ENCODE measurements at regions not wholly inside any gene's neighbourhood (a gene's known extent, or its start where the extent isn't known, plus 50 kb on each side); places are given as distances from the start of the nearest gene placed in this dataset.

DNA sequence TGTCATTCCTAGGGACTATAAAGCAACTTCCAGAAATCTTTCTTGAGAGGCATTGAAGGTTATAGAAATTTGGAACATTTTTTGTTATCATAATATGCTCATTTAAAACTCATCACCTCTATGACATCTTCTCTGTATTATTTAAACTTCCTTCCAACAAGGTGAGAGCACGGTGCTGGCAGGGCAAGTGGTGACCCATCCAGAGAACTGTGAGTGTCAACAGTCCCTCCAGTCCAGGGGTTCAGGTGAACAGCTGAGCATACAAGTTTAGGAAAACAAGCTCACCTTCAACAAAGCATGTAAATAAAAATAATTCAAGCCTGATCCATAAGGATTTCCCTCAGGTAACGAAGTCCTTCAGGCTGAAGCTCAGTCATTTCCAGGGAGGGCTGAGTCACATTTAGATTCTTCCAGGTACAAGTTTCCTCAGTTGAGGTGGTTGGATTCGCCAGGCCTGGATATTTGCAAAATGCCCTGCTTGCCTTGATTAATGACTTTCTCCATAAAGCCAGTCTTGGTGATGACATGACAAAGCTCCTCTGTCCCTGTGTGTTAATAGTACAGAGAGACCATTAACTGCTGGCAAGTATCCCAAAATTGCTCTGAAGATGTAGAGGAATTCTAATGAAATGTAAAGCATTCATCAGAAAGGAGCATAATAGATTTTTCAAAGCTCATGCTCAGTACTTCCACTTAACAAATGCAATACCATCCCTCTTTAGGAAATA is 263.6 kb upstream of the GADL1 start (continued):
- TF ChIP-seq, protein P1, sequence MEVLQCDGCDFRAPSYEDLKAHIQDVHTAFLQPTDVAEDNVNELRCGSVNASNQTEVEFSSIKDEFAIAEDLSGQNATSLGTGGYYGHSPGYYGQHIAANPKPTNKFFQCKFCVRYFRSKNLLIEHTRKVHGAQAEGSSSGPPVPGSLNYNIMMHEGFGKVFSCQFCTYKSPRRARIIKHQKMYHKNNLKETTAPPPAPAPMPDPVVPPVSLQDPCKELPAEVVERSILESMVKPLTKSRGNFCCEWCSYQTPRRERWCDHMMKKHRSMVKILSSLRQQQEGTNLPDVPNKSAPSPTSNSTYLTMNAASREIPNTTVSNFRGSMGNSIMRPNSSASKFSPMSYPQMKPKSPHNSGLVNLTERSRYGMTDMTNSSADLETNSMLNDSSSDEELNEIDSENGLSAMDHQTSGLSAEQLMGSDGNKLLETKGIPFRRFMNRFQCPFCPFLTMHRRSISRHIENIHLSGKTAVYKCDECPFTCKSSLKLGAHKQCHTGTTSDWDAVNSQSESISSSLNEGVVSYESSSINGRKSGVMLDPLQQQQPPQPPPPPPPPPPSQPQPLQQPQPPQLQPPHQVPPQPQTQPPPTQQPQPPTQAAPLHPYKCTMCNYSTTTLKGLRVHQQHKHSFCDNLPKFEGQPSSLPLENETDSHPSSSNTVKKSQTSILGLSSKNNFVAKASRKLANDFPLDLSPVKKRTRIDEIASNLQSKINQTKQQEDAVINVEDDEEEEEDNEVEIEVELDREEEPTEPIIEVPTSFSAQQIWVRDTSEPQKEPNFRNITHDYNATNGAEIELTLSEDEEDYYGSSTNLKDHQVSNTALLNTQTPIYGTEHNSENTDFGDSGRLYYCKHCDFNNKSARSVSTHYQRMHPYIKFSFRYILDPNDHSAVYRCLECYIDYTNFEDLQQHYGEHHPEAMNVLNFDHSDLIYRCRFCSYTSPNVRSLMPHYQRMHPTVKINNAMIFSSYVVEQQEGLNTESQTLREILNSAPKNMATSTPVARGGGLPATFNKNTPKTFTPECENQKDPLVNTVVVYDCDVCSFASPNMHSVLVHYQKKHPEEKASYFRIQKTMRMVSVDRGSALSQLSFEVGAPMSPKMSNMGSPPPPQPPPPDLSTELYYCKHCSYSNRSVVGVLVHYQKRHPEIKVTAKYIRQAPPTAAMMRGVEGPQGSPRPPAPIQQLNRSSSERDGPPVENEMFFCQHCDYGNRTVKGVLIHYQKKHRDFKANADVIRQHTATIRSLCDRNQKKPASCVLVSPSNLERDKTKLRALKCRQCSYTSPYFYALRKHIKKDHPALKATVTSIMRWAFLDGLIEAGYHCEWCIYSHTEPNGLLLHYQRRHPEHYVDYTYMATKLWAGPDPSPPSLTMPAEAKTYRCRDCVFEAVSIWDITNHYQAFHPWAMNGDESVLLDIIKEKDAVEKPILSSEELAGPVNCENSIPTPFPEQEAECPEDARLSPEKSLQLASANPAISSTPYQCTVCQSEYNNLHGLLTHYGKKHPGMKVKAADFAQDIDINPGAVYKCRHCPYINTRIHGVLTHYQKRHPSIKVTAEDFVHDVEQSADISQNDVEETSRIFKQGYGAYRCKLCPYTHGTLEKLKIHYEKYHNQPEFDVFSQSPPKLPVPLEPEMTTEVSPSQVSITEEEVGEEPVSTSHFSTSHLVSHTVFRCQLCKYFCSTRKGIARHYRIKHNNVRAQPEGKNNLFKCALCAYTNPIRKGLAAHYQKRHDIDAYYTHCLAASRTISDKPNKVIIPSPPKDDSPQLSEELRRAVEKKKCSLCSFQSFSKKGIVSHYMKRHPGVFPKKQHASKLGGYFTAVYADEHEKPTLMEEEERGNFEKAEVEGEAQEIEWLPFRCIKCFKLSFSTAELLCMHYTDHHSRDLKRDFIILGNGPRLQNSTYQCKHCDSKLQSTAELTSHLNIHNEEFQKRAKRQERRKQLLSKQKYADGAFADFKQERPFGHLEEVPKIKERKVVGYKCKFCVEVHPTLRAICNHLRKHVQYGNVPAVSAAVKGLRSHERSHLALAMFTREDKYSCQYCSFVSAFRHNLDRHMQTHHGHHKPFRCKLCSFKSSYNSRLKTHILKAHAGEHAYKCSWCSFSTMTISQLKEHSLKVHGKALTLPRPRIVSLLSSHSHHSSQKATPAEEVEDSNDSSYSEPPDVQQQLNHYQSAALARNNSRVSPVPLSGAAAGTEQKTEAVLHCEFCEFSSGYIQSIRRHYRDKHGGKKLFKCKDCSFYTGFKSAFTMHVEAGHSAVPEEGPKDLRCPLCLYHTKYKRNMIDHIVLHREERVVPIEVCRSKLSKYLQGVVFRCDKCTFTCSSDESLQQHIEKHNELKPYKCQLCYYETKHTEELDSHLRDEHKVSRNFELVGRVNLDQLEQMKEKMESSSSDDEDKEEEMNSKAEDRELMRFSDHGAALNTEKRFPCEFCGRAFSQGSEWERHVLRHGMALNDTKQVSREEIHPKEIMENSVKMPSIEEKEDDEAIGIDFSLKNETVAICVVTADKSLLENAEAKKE (CRISPR knock-in tag; IDR thresholded peaks at IDR 0.05), result no peak
- TF ChIP-seq NANOG (IDR thresholded peaks at IDR 0.05; ENCODE audit: borderline replicate concordance) (no peak), STAT1 (IDR thresholded peaks at IDR 0.05; ENCODE audit: unreplicated experiment) (no peak), ZNF331 (CRISPR knock-in tag; IDR thresholded peaks at IDR 0.05; ENCODE audit: low read depth) (no peak)
- TF ChIP-seq, protein P2, sequence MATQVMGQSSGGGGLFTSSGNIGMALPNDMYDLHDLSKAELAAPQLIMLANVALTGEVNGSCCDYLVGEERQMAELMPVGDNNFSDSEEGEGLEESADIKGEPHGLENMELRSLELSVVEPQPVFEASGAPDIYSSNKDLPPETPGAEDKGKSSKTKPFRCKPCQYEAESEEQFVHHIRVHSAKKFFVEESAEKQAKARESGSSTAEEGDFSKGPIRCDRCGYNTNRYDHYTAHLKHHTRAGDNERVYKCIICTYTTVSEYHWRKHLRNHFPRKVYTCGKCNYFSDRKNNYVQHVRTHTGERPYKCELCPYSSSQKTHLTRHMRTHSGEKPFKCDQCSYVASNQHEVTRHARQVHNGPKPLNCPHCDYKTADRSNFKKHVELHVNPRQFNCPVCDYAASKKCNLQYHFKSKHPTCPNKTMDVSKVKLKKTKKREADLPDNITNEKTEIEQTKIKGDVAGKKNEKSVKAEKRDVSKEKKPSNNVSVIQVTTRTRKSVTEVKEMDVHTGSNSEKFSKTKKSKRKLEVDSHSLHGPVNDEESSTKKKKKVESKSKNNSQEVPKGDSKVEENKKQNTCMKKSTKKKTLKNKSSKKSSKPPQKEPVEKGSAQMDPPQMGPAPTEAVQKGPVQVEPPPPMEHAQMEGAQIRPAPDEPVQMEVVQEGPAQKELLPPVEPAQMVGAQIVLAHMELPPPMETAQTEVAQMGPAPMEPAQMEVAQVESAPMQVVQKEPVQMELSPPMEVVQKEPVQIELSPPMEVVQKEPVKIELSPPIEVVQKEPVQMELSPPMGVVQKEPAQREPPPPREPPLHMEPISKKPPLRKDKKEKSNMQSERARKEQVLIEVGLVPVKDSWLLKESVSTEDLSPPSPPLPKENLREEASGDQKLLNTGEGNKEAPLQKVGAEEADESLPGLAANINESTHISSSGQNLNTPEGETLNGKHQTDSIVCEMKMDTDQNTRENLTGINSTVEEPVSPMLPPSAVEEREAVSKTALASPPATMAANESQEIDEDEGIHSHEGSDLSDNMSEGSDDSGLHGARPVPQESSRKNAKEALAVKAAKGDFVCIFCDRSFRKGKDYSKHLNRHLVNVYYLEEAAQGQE (IDR thresholded peaks at IDR 0.05; ENCODE audit: unreplicated experiment), result no peak
